HG03108 (cell line): ENCODE measurements at regions not wholly inside any gene's neighbourhood (a gene's known extent, or its start where the extent isn't known, plus 50 kb on each side); places are given as distances from the start of the nearest gene placed in this dataset.

Experiments used
- ATAC-seq: cut with Tn5 transposase; IDR thresholded peaks from one replicate; pipeline ENCODE4 v1.9.1; 2021; ENCODE audit warnings: moderate library complexity; ENCODE audit not compliant: unreplicated experiment

DNA sequence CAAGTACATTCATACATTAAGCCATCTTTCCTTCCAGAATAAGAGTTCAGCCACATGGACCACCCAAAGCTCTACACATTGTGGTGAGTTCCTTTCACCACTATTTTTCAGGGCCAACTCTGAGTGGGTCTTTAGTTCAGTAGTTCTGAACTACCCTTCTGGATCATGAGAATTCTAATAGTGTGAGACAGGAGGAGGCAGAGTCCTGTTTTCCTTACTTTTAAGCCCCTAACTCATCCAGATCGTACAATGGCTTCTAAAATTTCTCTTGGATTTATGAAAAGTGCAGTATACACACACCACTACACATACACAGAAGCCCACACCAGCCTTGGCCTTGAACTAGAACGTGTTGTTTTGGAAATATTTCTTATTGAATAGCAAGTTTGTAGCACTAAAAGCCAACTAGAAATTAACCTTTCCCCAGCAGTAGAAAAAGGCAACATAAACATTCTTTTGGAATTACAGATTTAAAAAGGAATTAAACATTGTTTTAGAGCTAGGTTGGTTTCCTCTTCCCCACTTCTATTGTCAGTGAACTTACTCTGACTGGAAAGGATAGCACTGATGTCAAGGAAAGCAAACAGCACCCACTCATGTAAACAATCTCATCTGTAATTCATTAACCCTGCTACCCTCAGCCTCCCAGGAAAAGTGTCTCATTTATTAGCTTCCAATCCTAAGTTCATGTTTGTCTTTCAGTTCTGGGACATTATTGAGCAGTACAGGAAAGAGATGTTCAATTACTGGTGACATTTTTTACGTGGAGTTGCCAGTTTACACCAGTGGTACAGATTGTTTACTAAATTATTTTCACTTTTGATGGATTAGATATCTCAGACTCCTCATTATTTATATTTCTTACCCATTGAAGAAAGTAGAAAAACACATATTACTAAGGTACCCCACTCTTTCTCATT is 95.7 kb upstream of the AGTR1 start:
- ATAC-seq, result no peak

DNA sequence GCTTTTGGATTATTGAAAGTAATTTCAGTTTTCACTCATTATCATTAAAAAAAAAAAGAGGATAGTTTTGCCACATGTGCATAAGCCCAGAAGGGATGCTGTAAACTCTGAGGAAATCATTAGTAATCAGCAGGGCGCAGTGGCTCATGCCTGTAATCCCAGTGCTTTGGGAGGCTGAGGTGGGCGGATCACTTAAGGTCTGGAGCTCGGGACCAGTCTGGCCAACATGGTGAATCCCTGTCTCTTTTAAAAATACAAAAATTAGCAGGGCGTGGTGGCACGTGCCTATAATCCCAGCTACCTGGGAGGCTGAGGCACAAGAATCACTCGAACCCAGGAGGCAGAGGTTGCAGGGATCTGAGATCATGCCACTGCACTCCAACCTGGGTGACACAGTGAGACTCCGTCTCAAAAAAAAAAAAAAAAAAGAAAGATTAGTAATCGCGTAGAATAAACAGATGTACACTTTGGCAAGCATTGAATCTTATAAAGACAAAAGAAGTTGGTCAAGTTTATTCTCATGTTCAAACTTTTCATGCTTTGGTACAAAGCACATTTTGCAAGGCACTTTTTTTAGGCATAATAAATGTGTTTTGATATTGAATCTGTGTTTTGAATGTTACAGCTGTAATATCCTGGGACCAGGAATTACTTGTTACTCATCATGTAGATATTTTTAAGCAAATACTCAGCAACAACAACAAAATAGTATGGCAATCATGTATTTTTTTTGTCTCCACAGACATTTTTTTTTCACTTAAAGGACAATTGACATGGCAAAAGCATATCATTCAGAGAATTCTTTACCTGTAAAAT is 93.2 kb upstream of the AGTR1 start:
- ATAC-seq, result no peak

- no peak for ATAC-seq
Measured at GRCh38 chr3:148605521-148605920, 92.2 kb upstream of the AGTR1 start.

DNA sequence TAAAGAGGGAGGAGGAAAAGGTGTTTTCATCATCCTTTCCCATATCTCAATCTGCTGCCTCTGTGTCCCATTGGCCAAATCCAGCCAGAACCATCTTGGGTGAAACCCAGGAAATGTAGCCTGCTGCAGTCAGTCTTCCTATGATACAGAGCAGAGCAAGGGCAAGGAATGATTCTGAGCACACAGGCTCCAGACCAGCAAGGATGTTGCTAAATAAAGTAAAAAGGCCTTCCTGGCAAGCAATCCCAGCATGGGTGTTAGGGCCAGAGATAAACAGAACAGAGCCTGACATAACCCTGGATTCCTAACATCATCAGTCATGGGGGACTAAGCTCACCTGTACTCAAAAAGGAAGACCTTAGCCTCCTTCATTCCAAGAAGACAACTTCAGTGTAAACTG is 90.7 kb upstream of the AGTR1 start:
- ATAC-seq, result no peak

GRCh38 chr3:148607491-148607890 is 90.2 kb upstream of the AGTR1 start:
- no peak for ATAC-seq

GRCh38 chr3:148612278-148612677 is 85.4 kb upstream of the AGTR1 start:
- ATAC-seq, result no peak

GRCh38 chr3:148615382-148615781 is 82.3 kb upstream of the AGTR1 start:
- no peak for ATAC-seq

GRCh38 chr3:148625095-148625736 is 72.5 kb upstream of the AGTR1 start:
- ATAC-seq, result no peak

GRCh38 chr3:148625991-148626390 is 71.7 kb upstream of the AGTR1 start:
- no peak for ATAC-seq

DNA sequence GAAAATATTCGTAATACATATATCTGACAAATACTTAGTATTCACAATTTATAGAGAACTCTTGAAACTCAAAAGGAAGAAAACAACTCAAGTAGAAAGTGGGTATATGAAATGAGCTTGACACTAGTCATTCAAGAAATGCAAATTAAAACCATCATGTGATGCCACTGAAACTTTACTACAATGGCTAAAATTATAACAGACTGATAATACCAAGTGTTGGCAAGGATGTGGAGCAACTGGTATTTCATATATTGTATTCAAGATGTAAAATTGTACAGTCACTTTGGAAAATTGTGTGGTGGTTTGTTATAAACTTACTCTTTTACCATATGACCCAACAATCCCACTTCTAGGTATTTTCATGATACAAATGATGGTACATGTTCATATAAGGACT is 68.7 kb upstream of the AGTR1 start:
- ATAC-seq, result no peak

DNA sequence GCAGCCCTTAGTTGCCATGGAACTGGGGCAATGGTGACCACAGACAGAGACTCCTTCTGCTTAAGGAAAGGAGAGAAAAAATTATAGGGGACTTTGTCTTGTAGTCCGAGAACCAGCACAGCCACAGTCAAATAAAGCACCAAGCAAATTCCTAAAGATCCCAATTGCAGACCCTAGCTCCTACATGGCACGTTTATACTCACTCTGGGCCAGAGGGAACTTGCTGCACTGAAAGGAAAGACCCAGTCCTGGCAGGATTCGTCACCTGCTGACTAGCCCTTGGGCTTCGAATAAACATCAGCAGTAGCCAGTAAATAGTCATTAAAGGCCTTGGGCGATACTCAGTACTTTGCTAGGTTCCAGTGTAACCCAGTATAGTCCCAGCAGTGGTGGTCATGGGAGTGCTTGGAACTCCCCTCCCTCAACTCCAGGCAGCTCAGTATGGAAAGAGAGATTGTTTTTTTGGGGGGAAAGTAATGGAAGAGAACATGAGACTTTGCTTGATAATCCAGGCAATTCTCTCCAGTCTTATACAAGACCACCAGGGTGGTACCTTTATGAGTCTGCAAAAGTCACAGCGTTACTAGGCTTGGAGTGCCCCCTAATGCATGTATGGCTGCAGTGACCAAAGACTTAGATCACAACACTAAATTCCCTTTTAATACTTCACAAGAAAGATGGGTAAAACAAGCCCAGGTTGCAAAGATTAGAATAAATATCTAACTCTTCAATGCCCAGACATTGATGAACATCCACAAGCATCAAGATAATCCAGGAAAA is 66.4 kb upstream of the AGTR1 start:
- no peak for ATAC-seq

DNA sequence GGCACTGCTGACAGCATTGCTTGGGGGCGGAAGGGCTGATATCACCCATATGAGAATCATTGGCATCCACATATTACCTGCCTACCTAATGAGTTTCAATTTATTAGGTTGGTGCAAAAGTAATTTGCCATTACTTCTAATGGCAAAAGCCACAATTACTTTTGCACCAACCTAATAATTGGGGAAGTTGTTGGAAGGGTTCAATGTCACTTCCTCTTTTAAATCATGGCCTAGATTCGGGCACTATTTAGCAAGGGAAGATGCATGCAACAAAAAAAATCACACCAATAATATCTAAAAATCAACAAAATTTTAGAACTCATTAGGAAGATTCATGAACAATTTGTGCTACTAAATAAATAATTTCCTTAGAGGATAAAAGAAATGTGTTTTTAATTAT is 56.0 kb upstream of the AGTR1 start:
- ATAC-seq, result no peak

DNA sequence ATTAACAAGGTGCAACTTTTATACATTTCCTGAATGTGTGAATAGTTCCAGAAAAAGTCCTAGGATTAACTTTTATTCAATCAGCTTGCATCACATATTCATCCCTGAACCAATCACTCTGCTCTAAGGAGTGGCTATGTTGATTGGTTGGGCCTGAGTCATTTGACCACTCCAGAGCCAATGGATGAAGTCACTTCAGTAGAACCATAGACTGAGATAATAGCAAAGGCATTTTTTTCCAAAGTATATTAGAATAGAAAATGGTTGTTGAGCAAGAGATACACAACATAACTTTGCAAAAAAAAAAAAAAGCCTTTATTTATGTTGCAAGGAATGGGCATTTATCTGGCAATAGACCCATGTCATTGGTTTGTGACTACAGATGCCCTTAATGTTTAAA is 55.5 kb upstream of the AGTR1 start:
- ATAC-seq, result no peak

- no peak for ATAC-seq
Measured at GRCh38 chr3:148642616-148643015, 55.1 kb upstream of the AGTR1 start.

- ATAC-seq, result no peak
Measured at GRCh38 chr3:148643389-148643840, 54.3 kb upstream of the AGTR1 start.

DNA sequence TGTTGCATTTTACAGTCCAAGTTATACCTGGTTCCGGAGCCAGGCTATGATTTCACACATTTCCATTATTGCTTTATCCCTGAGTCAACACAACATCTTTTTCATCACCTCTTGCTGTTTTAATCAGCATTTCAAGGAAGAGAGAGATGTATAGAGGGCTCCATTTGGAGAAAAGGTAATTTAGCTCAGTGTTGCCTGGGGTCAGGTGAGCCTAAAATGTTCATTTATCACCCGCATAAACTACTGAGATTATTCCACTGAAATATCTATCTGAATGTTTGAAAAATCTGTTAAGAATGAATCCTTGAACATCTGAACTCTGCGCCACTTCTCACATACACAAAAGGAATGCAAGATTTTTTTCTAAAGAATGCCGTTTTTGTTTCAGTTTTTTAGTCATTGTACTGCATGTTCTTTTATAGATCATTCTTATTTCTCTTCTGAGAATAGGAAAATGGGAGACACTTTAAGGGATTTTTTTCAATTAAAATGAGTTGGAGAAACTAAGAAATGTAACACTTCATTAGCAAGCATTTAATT is 51.5 kb upstream of the AGTR1 start:
- no peak for ATAC-seq
